Mesendoderm (in vitro differentiated cells): ENCODE measurements at regions not wholly inside any gene's neighbourhood (a gene's known extent, or its start where the extent isn't known, plus 50 kb on each side); places are given as distances from the start of the nearest gene placed in this dataset.

Experiments used
- DNase-seq: peaks from one replicate; pipeline ENCODE4 v3.0.0; 2013
- H2AK5ac ChIP-seq: 2 replicates; pipeline ENCODE4 v1.6.1; 2013; ENCODE audit warnings: low read length, inconsistent platforms
- H2BK120ac ChIP-seq: 2 replicates; pipeline ENCODE4 v1.6.1; 2013; ENCODE audit warnings: low read depth, mild to moderate bottlenecking, low read length, moderate library complexity, mixed read lengths
- H2BK15ac ChIP-seq: replicated peaks from 2 replicates; pipeline ENCODE4 v1.6.1; 2013; ENCODE audit warnings: low read depth, mild to moderate bottlenecking, moderate library complexity
- H2BK5ac ChIP-seq: 2 replicates; pipeline ENCODE4 v1.6.1; 2013; ENCODE audit warnings: low read length, inconsistent platforms
- H3K18ac ChIP-seq: 2 replicates; pipeline ENCODE4 v1.6.1; 2013; ENCODE audit warnings: mild to moderate bottlenecking, low read length, mixed read lengths
- H3K23ac ChIP-seq: one replicate; pipeline ENCODE4 v1.6.1; 2013; ENCODE audit warnings: low read length
- H3K27ac ChIP-seq: 2 replicates; pipeline ENCODE4 v1.5.1; 2013; ENCODE audit warnings: low read depth, mild to moderate bottlenecking, inconsistent platforms, low read length, moderate library complexity
- H3K27me3 ChIP-seq: 2 replicates; pipeline ENCODE4 v1.6.1; 2013; ENCODE audit warnings: low read length, control low read depth, mild to moderate bottlenecking, inconsistent platforms; ENCODE audit not compliant: insufficient read depth, poor library complexity
- H3K36me3 ChIP-seq: 2 replicates; pipeline ENCODE4 v1.6.1; 2013; ENCODE audit warnings: low read length, inconsistent platforms; ENCODE audit not compliant: control insufficient read depth, insufficient read depth
- H3K4ac ChIP-seq: one replicate; pipeline ENCODE4 v1.6.1; 2013; ENCODE audit warnings: low read depth, mild to moderate bottlenecking, low read length, moderate library complexity
- H3K4me1 ChIP-seq: 2 replicates; pipeline ENCODE4 v1.6.1; 2013; ENCODE audit warnings: low read depth, low read length, inconsistent platforms; ENCODE audit not compliant: control insufficient read depth
- H3K4me2 ChIP-seq: 2 replicates; pipeline ENCODE4 v1.6.1; 2013; ENCODE audit warnings: low read length
- H3K4me3 ChIP-seq: 2 replicates; pipeline ENCODE4 v1.5.1; 2013; ENCODE audit warnings: mild to moderate bottlenecking, low read length
- H3K56ac ChIP-seq: one replicate; pipeline ENCODE4 v1.6.1; 2013; ENCODE audit warnings: low read length
- H3K79me1 ChIP-seq: 2 replicates; pipeline ENCODE4 v1.6.1; 2013; ENCODE audit warnings: low read length, inconsistent platforms
- H3K79me2 ChIP-seq: 2 replicates; pipeline ENCODE4 v1.6.1; 2013; ENCODE audit warnings: mild to moderate bottlenecking, low read length; ENCODE audit not compliant: control insufficient read depth, insufficient read depth
- H3K9ac ChIP-seq: 2 replicates; pipeline ENCODE4 v1.6.1; 2013; ENCODE audit warnings: low read length, inconsistent platforms
- H4K5ac ChIP-seq: one replicate; pipeline ENCODE4 v1.6.1; 2013; ENCODE audit warnings: low read length
- H4K8ac ChIP-seq: one replicate; pipeline ENCODE4 v1.6.1; 2013; ENCODE audit warnings: low read depth, mild to moderate bottlenecking, control low read depth, low read length, moderate library complexity
- WGBS: extraction: QIAGEN DNeasy Blood & Tissue Kit; methylation state at CpG from one replicate; pipeline ENCODE4 v1.1.7; 2013; ENCODE audit warnings: low lambda C conversion rate, missing lambda C conversion rate; ENCODE audit not compliant: insufficient coverage; ENCODE audit errors: extremely low coverage; 5-methylcytosine and 5-hydroxymethylcytosine counted together

GRCh38 chr9:89837162-89837933 is 232.5 kb downstream of the GADD45G start:
- Histone ChIP-seq H3K27ac (no peak overlapping the region), H4K8ac (no peak overlapping the region), H3K4me1 (no peaks in the 10 kb centered on the region), H3K79me2 (no peaks in the 10 kb centered on the region), H3K4me3 (no peak overlapping the region), H3K4ac (no peak overlapping the region), H3K23ac (no peak overlapping the region), H3K18ac (no peak overlapping the region), H3K4me2 (no peak overlapping the region), H3K36me3 (no peaks in the 10 kb centered on the region), H2BK5ac (no peak overlapping the region), H2AK5ac (no peak overlapping the region), H2BK15ac (no peak overlapping the region), H3K56ac (no peak overlapping the region), H4K5ac (no peak overlapping the region), H3K27me3 (no peaks in the 10 kb centered on the region), H3K9ac (no peak overlapping the region), H2BK120ac (no peak overlapping the region), H3K79me1 (no peaks in the 10 kb centered on the region)
- WGBS: no CpG with 5 or more reads among the region's 11 CpGs
- DNase-seq: no peak

GRCh38 chr9:89837934-89838310 is 233.1 kb downstream of the GADD45G start:
- no peak overlapping the region for H3K56ac ChIP-seq
- H4K8ac ChIP-seq: no peak overlapping the region
- no peaks in the 10 kb centered on the region for H3K36me3 ChIP-seq
- H3K27me3 ChIP-seq: no peaks in the 10 kb centered on the region
- H3K4me1 ChIP-seq: no peaks in the 10 kb centered on the region
- no CpG with 5 or more reads among the region's 5 CpGs for WGBS
- H3K4ac ChIP-seq: no peak overlapping the region
- H3K79me1 ChIP-seq: no peaks in the 10 kb centered on the region
- H3K79me2 ChIP-seq: no peaks in the 10 kb centered on the region
- H3K4me2 ChIP-seq: no peak overlapping the region
- H2BK5ac ChIP-seq: no peak overlapping the region
- no peak overlapping the region for H3K23ac ChIP-seq
- H3K27ac ChIP-seq: no peak overlapping the region
- no peak overlapping the region for H3K18ac ChIP-seq
- H2AK5ac ChIP-seq: no peak overlapping the region
- no peak overlapping the region for H2BK15ac ChIP-seq
- H2BK120ac ChIP-seq: no peak overlapping the region
- DNase-seq: no peak
- H3K4me3 ChIP-seq: no peak overlapping the region
- H4K5ac ChIP-seq: no peak overlapping the region
- no peak overlapping the region for H3K9ac ChIP-seq

GRCh38 chr9:89838621-89839020 is 233.8 kb downstream of the GADD45G start:
- no CpG with 5 or more reads among the region's 6 CpGs for WGBS
- H3K36me3 ChIP-seq: no peaks in the 10 kb centered on the region

GRCh38 chr9:89839449-89839848 is 234.6 kb downstream of the GADD45G start:
- no peaks in the 10 kb centered on the region for H3K4me1 ChIP-seq
- H2BK5ac ChIP-seq: no peak overlapping the region
- no peak overlapping the region for H2BK120ac ChIP-seq
- DNase-seq: no peak
- no peaks in the 10 kb centered on the region for H3K27me3 ChIP-seq
- no peaks in the 10 kb centered on the region for H3K36me3 ChIP-seq
- H3K27ac ChIP-seq: no peak overlapping the region
- H3K79me1 ChIP-seq: no peaks in the 10 kb centered on the region
- no peak overlapping the region for H3K23ac ChIP-seq
- H3K4me2 ChIP-seq: no peak overlapping the region
- H4K8ac ChIP-seq: no peak overlapping the region
- H3K9ac ChIP-seq: no peak overlapping the region
- no peak overlapping the region for H3K4ac ChIP-seq
- H3K4me3 ChIP-seq: no peak overlapping the region
- H4K5ac ChIP-seq: no peak overlapping the region
- H2AK5ac ChIP-seq: no peak overlapping the region
- no peak overlapping the region for H2BK15ac ChIP-seq
- H3K56ac ChIP-seq: no peak overlapping the region
- WGBS: no CpG with 5 or more reads among the region's 4 CpGs
- H3K18ac ChIP-seq: no peak overlapping the region
- no peaks in the 10 kb centered on the region for H3K79me2 ChIP-seq

More at GRCh38 chr9:89838621-89839020, 233.8 kb downstream of the GADD45G start:
- H3K23ac ChIP-seq: no peak overlapping the region
- no peak for DNase-seq
- H3K18ac ChIP-seq: no peak overlapping the region
- no peaks in the 10 kb centered on the region for H3K27me3 ChIP-seq
- no peak overlapping the region for H4K5ac ChIP-seq
- H2BK15ac ChIP-seq: no peak overlapping the region
- H3K56ac ChIP-seq: no peak overlapping the region
- H2BK5ac ChIP-seq: no peak overlapping the region
- no peaks in the 10 kb centered on the region for H3K79me2 ChIP-seq
- no peak overlapping the region for H3K4me2 ChIP-seq
- H3K4me3 ChIP-seq: no peak overlapping the region
- H2BK120ac ChIP-seq: no peak overlapping the region
- H3K4me1 ChIP-seq: no peaks in the 10 kb centered on the region
- no peaks in the 10 kb centered on the region for H3K79me1 ChIP-seq
- H3K9ac ChIP-seq: no peak overlapping the region
- H2AK5ac ChIP-seq: no peak overlapping the region
- no peak overlapping the region for H4K8ac ChIP-seq
- H3K27ac ChIP-seq: no peak overlapping the region
- no peak overlapping the region for H3K4ac ChIP-seq

- Histone ChIP-seq H2BK15ac (no peak overlapping the region), H3K18ac (no peak overlapping the region), H3K4me2 (no peak overlapping the region), H2BK120ac (no peak overlapping the region), H4K8ac (no peak overlapping the region), H3K4me3 (no peak overlapping the region), H2BK5ac (no peak overlapping the region), H3K9ac (no peak overlapping the region), H3K27me3 (no peaks in the 10 kb centered on the region), H4K5ac (no peak overlapping the region), H3K27ac (no peak overlapping the region), H3K23ac (no peak overlapping the region), H2AK5ac (no peak overlapping the region), H3K79me2 (no peaks in the 10 kb centered on the region), H3K56ac (no peak overlapping the region), H3K4me1 (no peaks in the 10 kb centered on the region), H3K36me3 (no peaks in the 10 kb centered on the region), H3K4ac (no peak overlapping the region), H3K79me1 (no peaks in the 10 kb centered on the region)
- DNase-seq: no peak
- WGBS: no CpG with 5 or more reads among the region's 7 CpGs
Measured at GRCh38 chr9:89839952-89840351, 235.1 kb downstream of the GADD45G start.

- no peak overlapping the region for H2BK15ac ChIP-seq
- no peak overlapping the region for H3K56ac ChIP-seq
- no peak overlapping the region for H3K23ac ChIP-seq
- no peak overlapping the region for H3K4me2 ChIP-seq
- H3K18ac ChIP-seq: no peak overlapping the region
- no peak overlapping the region for H3K9ac ChIP-seq
- H3K79me2 ChIP-seq: no peaks in the 10 kb centered on the region
- H4K8ac ChIP-seq: no peak overlapping the region
- no peak overlapping the region for H2BK120ac ChIP-seq
- H3K4me3 ChIP-seq: no peak overlapping the region
- no peak overlapping the region for H3K4ac ChIP-seq
- no peaks in the 10 kb centered on the region for H3K27me3 ChIP-seq
- no peak overlapping the region for H3K27ac ChIP-seq
- DNase-seq: no peak
- WGBS: no CpG with 5 or more reads among the region's 5 CpGs
- no peak overlapping the region for H4K5ac ChIP-seq
- no peaks in the 10 kb centered on the region for H3K4me1 ChIP-seq
- H2AK5ac ChIP-seq: no peak overlapping the region
- no peak overlapping the region for H2BK5ac ChIP-seq
- H3K36me3 ChIP-seq: no peaks in the 10 kb centered on the region
- no peaks in the 10 kb centered on the region for H3K79me1 ChIP-seq
Measured at GRCh38 chr9:89841456-89841855, 236.6 kb downstream of the GADD45G start.
